ENCODE measurements at regions not wholly inside any gene's neighbourhood (a gene's known extent, or its start where the extent isn't known, plus 50 kb on each side); places are given as distances from the start of the nearest gene placed in this dataset.
"Not testable (repeated sequence)": the region's sequence is repeated elsewhere in the genome, so short reads cannot be mapped to it uniquely, and the experiment has no call there.

- no peaks in the 10 kb centered on the region for H3K27me3 ChIP-seq (ENCODE audit: control insufficient read depth, insufficient read depth, low read length)
- BruUV-seq (replicated peaks): no TSS peak
- H3K36me3 ChIP-seq (ENCODE audit: control insufficient read depth, insufficient read depth, low read length): no peaks in the 10 kb centered on the region
- DNase-seq (ENCODE audit: low read depth, low spot score) (no peak), ATAC-seq (no peak)
- H3K9me3 ChIP-seq (ENCODE audit: control insufficient read depth, insufficient read depth, low read depth, low read length): no peaks in the 10 kb centered on the region
- TF ChIP-seq POLR2AphosphoS5 (IDR thresholded peaks at IDR 0.05; ENCODE audit: low read depth, low read length): no peak
- TF ChIP-seq SIN3A (IDR thresholded peaks at IDR 0.05; ENCODE audit: borderline replicate concordance, insufficient read depth, low read depth, low read length): no peak
- no peak for TF ChIP-seq TCF7L2 (IDR thresholded peaks at IDR 0.05; ENCODE audit: low read depth, low read length)
- in situ Hi-C loops (cut with HindIII; ENCODE audit: low pct_unique_long_range_greater_than_20kb, low sequenced_read_pairs) (no loop called here), intact Hi-C loops (cut with micrococcal nuclease; ENCODE audit: unreplicated experiment) (no loop called here)
- H3K4me3 ChIP-seq (ENCODE audit: low read depth in 2 of 2, low read length in 2 of 2): no peak overlapping the region
- CTCF ChIA-PET: no interaction called here
- H3K4me1 ChIP-seq (ENCODE audit: control insufficient read depth, insufficient read depth, low read length): no peaks in the 10 kb centered on the region
- POLR2A ChIA-PET: no interaction called here
- no peak overlapping the region for H3K27ac ChIP-seq (ENCODE audit: low read length)
These were observed 340.8 kb upstream of the NDST4 start for GRCh38 chr4:115454228-115454627.

- Histone ChIP-seq H3K9me3 (ENCODE audit: control insufficient read depth, insufficient read depth, low read depth, low read length) (no peaks in the 10 kb centered on the region), H3K27ac (ENCODE audit: low read length) (no peak overlapping the region), H3K27me3 (ENCODE audit: control insufficient read depth, insufficient read depth, low read length) (no peaks in the 10 kb centered on the region), H3K4me3 (ENCODE audit: low read depth in 2 of 2, low read length in 2 of 2) (no peak overlapping the region), H3K4me1 (ENCODE audit: control insufficient read depth, insufficient read depth, low read length) (no peaks in the 10 kb centered on the region), H3K36me3 (ENCODE audit: control insufficient read depth, insufficient read depth, low read length) (no peaks in the 10 kb centered on the region)
- no peak for ATAC-seq
- CTCF ChIA-PET: no interaction called here
- BruUV-seq (replicated peaks): no TSS peak
- POLR2A ChIA-PET: no interaction called here
- TF ChIP-seq TCF7L2 (IDR thresholded peaks at IDR 0.05; ENCODE audit: low read depth, low read length) (no peak), CTCF (IDR thresholded peaks at IDR 0.05) (no peak), POLR2AphosphoS5 (IDR thresholded peaks at IDR 0.05; ENCODE audit: low read depth, low read length) (no peak), REST (IDR thresholded peaks at IDR 0.05; ENCODE audit: insufficient read depth in 1 of 2, low read depth in 2 of 2, low read length in 1 of 2) (no peak), SIN3A (IDR thresholded peaks at IDR 0.05; ENCODE audit: borderline replicate concordance, insufficient read depth, low read depth, low read length) (no peak)
- DNase-seq (ENCODE audit: low read depth, low spot score): no peak
- intact Hi-C loops (cut with micrococcal nuclease; ENCODE audit: unreplicated experiment) (no loop called here), in situ Hi-C loops (cut with HindIII; ENCODE audit: low pct_unique_long_range_greater_than_20kb, low sequenced_read_pairs) (no loop called here)
These were observed 340.0 kb upstream of the NDST4 start for GRCh38 chr4:115453416-115453815.

GRCh38 chr4:115452229-115452628 is 338.8 kb upstream of the NDST4 start:
- H3K4me3 ChIP-seq (ENCODE audit: low read depth in 2 of 2, low read length in 2 of 2); H3K9me3 ChIP-seq (ENCODE audit: control insufficient read depth, insufficient read depth, low read depth, low read length); ATAC-seq; H3K27me3 ChIP-seq (ENCODE audit: control insufficient read depth, insufficient read depth, low read length); CTCF ChIA-PET; BruUV-seq (replicated peaks); POLR2A ChIA-PET; H3K36me3 ChIP-seq (ENCODE audit: control insufficient read depth, insufficient read depth, low read length); in situ Hi-C loops (cut with HindIII; ENCODE audit: low pct_unique_long_range_greater_than_20kb, low sequenced_read_pairs); intact Hi-C loops (cut with micrococcal nuclease; ENCODE audit: unreplicated experiment); DNase-seq (ENCODE audit: low read depth, low spot score); H3K4me1 ChIP-seq (ENCODE audit: control insufficient read depth, insufficient read depth, low read length); H3K27ac ChIP-seq (ENCODE audit: low read length): not testable (repeated sequence)
